OCI-LY1 (cell line): ENCODE measurements at regions not wholly inside any gene's neighbourhood (a gene's known extent, or its start where the extent isn't known, plus 50 kb on each side); places are given as distances from the start of the nearest gene placed in this dataset.
"Not testable (repeated sequence)": the region's sequence is repeated elsewhere in the genome, so short reads cannot be mapped to it uniquely, and the experiment has no call there.

Experiments used
- H2AFZ ChIP-seq: fragments of 200-600 bp; sonication (generic), shearing (Covaris generic); 2 replicates; pipeline ENCODE4 v1.6.0; 2014; ENCODE audit warnings: antibody characterized with exemption, mild to moderate bottlenecking, low read length
- H3F3A ChIP-seq: fragments of 200-600 bp; sonication (generic), shearing (Covaris generic); 2 replicates; pipeline ENCODE4 v1.6.0; 2014; ENCODE audit warnings: mild to moderate bottlenecking, antibody characterized with exemption, low read length, moderate library complexity; ENCODE audit not compliant: insufficient read depth
- H3K27ac ChIP-seq: fragments of 200-600 bp; sonication (generic); 2 replicates; pipeline ENCODE4 v1.5.1; 2014; ENCODE audit warnings: low read length, mixed run types, mild to moderate bottlenecking, low read depth; ENCODE audit not compliant: poor library complexity, severe bottlenecking
- H3K27me3 ChIP-seq: fragments of 200-600 bp; sonication (generic); 2 replicates; pipeline ENCODE4 v1.6.0; 2014; ENCODE audit warnings: antibody characterized with exemption, mild to moderate bottlenecking, low read length, moderate library complexity; ENCODE audit not compliant: insufficient read depth
- H3K36me3 ChIP-seq: fragments of 200-600 bp; sonication (generic); 2 replicates; pipeline ENCODE4 v1.6.1; 2014; ENCODE audit warnings: mild to moderate bottlenecking, antibody characterized with exemption, low read length, moderate library complexity, mixed read lengths; ENCODE audit not compliant: insufficient read depth
- H3K4me1 ChIP-seq: fragments of 200-600 bp; sonication (generic); 2 replicates; pipeline ENCODE4 v1.5.1; 2014; ENCODE audit warnings: mild to moderate bottlenecking, low read length, moderate library complexity; ENCODE audit not compliant: insufficient read depth, severe bottlenecking
- H3K4me2 ChIP-seq: fragments of 200-600 bp; sonication (generic), shearing (Covaris generic); 2 replicates; pipeline ENCODE4 v1.6.1; 2014; ENCODE audit warnings: low read length
- H3K4me3 ChIP-seq: fragments of 200-600 bp; sonication (generic); 2 replicates; pipeline ENCODE4 v1.5.1; 2014; ENCODE audit warnings: low read length, low read depth, mild to moderate bottlenecking, mixed read lengths; ENCODE audit not compliant: poor library complexity, severe bottlenecking
- H3K79me2 ChIP-seq: fragments of 200-600 bp; shearing (Covaris generic); 2 replicates; pipeline ENCODE4 v1.6.1; 2016; ENCODE audit warnings: mixed run types, low read length, mixed read lengths; ENCODE audit not compliant: insufficient read depth
- H3K9ac ChIP-seq: fragments of 200-600 bp; sonication (generic), shearing (Covaris generic); 2 replicates; pipeline ENCODE4 v1.6.1; 2014; ENCODE audit warnings: mild to moderate bottlenecking, low read length, mixed read lengths
- H3K9me2 ChIP-seq: fragments of 200-600 bp; sonication (generic), shearing (Covaris generic); 2 replicates; pipeline ENCODE4 v1.6.1; 2014; ENCODE audit warnings: low read depth, mild to moderate bottlenecking, low read length, mixed read lengths
- H3K9me3 ChIP-seq: fragments of 200-600 bp; shearing (Covaris generic); 2 replicates; pipeline ENCODE4 v1.6.1; 2014; ENCODE audit warnings: low read length, mixed read lengths
- H4K20me1 ChIP-seq: fragments of 200-600 bp; sonication (generic), shearing (Covaris generic); 2 replicates; pipeline ENCODE4 v1.6.0; 2016; ENCODE audit warnings: mild to moderate bottlenecking, low read length; ENCODE audit not compliant: insufficient read depth
- EZH2 ChIP-seq: fragments of 200-600 bp; sonication (generic), shearing (Covaris generic); IDR thresholded peaks from 2 replicates; pipeline ENCODE4 v1.8.0; 2017; ENCODE audit warnings: borderline replicate concordance, mixed run types, mild to moderate bottlenecking, antibody characterized with exemption, low read length, moderate library complexity, mixed read lengths
- TF ChIP-seq, protein P1 (sequence below): fragments of 200-600 bp; sonication (generic), shearing (Covaris generic); IDR thresholded peaks from 2 replicates; pipeline ENCODE4 v1.5.1; 2017; ENCODE audit warnings: mild to moderate bottlenecking, antibody characterized with exemption, low read length, moderate library complexity, mixed read lengths

DNA sequence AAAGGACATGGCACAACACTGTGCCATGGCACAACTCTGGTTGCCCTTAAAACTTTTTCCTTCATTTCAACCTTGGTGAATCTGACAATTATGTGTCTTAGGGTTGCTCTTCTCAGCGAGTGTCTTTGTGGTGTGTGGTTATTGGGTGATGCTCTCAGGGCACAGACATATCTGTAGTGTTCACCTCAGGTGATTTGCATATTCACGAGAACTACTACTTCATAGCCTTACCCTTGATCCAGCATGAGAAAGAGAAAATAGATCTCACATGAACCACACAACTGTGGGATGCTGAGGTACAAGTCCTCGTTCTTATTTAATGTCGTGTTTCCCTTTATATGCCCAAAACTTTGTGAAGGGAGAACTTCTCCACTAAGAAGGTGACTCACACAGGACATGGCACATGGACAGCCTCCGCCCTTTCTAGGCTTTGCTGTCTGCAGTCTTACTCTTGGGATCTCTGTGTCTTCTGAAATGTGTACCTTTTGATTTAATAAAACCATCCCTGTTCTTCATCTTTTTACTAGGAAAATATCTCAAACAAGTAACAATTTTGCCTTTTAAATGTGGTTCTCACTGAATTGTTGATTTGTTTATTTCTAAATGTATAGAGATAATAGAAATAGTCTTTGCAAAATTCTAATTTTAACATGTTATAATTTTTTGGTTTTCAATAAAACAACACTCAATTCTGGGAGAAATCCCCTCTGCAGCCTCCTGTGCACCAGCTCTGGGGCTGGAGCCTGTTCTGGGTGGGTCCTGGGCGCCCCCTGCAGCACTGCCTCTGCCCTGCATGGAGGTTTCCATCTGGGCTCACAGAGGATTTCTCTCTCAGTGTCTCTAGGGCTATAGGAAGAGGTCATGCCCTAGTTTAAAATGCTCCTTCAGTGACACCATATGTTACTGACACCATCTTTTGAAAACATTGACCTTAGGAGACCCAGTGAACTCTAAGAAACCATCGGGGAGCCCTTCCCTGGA lies 651.2 kb downstream of the TMEM121 start:
- H3K4me1 ChIP-seq, H3F3A ChIP-seq, H3K9me3 ChIP-seq, H3K27me3 ChIP-seq, H3K9ac ChIP-seq, H4K20me1 ChIP-seq, H3K4me2 ChIP-seq, H3K79me2 ChIP-seq, H3K4me3 ChIP-seq, H3K36me3 ChIP-seq, H2AFZ ChIP-seq, H3K27ac ChIP-seq, H3K9me2 ChIP-seq: not testable (repeated sequence)
- TF ChIP-seq, protein P1, sequence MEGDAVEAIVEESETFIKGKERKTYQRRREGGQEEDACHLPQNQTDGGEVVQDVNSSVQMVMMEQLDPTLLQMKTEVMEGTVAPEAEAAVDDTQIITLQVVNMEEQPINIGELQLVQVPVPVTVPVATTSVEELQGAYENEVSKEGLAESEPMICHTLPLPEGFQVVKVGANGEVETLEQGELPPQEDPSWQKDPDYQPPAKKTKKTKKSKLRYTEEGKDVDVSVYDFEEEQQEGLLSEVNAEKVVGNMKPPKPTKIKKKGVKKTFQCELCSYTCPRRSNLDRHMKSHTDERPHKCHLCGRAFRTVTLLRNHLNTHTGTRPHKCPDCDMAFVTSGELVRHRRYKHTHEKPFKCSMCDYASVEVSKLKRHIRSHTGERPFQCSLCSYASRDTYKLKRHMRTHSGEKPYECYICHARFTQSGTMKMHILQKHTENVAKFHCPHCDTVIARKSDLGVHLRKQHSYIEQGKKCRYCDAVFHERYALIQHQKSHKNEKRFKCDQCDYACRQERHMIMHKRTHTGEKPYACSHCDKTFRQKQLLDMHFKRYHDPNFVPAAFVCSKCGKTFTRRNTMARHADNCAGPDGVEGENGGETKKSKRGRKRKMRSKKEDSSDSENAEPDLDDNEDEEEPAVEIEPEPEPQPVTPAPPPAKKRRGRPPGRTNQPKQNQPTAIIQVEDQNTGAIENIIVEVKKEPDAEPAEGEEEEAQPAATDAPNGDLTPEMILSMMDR: peak; percentile 31; the same call in 1 of the 2 replicates

DNA sequence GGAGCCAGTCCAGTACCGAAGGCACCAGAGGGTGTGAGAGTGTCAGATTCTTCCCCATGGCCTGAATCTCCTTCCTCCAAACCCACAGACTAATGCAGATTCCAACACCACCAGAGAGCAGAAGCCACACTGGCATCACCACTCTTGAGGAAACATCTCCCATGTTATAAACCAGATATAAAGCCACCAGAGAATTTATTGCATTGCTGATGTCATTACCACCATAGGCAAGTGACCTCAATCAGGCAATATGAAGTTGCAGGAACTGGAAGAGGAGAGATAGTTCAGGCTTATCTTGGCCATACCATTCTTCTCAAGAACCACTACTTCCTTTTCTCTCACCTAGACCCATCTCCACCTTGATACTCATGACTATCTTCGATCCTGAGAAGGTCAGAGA lies 653.4 kb downstream of the TMEM121 start:
- no peak overlapping the region for H3K4me3 ChIP-seq
- H3K9ac ChIP-seq: no peak overlapping the region
- H3K4me2 ChIP-seq: no peak overlapping the region
- no peaks in the 10 kb centered on the region for H3K27me3 ChIP-seq
- no peak overlapping the region for H2AFZ ChIP-seq
- H3K9me2 ChIP-seq: no peaks in the 10 kb centered on the region
- H3F3A ChIP-seq: no peaks in the 10 kb centered on the region
- H3K27ac ChIP-seq: no peak overlapping the region
- no peaks in the 10 kb centered on the region for H3K9me3 ChIP-seq
- no peaks in the 10 kb centered on the region for H3K36me3 ChIP-seq
- no peaks in the 10 kb centered on the region for H3K4me1 ChIP-seq
- TF ChIP-seq EZH2: no peak
- TF ChIP-seq, protein P1: no peak
- H3K79me2 ChIP-seq: no peaks in the 10 kb centered on the region
- H4K20me1 ChIP-seq: no peaks in the 10 kb centered on the region

DNA sequence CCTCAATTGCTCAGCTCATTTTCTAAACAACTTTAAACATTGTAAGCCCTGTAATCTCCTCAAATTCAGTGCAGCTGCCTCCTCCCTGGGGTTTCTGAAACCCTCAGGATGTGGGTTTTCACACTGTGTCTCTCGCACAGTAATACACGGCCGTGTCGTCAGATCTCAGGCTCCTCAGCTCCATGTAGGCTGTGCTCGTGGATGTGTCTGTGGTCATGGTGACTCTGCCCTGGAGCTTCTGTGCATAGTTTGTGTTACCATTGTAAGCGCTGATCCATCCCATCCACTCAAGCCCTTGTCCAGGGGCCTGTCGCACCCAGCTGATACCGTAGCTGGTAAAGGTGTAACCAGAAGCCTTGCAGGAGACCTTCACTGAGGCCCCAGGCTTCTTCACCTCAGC lies 658.4 kb downstream of the TMEM121 start:
- H3F3A ChIP-seq, H3K9me2 ChIP-seq, H3K4me2 ChIP-seq, H3K36me3 ChIP-seq, H3K4me1 ChIP-seq, H3K9ac ChIP-seq, H3K4me3 ChIP-seq, H2AFZ ChIP-seq, H3K79me2 ChIP-seq, H4K20me1 ChIP-seq, H3K9me3 ChIP-seq, H3K27me3 ChIP-seq, H3K27ac ChIP-seq: not testable (repeated sequence)

DNA sequence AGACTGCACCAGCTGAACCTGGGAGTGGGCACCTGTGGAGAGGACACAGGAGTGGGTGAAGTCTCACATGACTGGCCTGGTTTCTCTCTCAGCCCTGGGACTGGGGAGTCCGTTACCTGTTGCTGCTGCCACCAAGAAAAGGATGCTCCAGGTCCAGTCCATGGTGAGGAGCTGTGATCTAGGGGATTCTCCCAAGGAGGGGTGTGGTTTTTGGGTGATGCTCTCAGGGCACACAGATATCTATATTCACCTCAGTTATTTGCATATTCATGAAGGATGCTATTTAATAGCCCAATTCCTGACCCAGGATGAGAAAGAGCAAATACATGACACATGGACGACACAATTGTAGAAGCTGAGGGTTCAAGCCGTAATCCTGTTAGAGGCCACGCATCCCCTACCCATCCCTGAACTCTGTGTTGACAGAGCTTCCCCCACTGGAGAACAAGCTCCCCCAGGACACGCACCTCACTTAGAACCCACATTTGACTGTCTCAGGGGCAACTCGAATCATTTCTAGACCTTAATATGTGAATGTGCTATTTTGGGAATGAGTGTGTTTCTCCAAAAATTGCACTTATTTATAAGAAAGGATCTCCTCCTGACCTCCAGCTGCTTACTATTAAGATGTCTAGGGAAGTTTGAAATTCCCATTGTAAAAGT lies 658.9 kb downstream of the TMEM121 start:
- not testable (repeated sequence) for H3K27me3 ChIP-seq, H3K36me3 ChIP-seq, H3K4me2 ChIP-seq, H2AFZ ChIP-seq, H3K79me2 ChIP-seq, H3K27ac ChIP-seq, H3K9ac ChIP-seq, H3F3A ChIP-seq, H3K9me2 ChIP-seq, H4K20me1 ChIP-seq, H3K9me3 ChIP-seq, H3K4me3 ChIP-seq, H3K4me1 ChIP-seq
